ENCODE measurements at regions not wholly inside any gene's neighbourhood (a gene's known extent, or its start where the extent isn't known, plus 50 kb on each side); places are given as distances from the start of the nearest gene placed in this dataset.

DNA sequence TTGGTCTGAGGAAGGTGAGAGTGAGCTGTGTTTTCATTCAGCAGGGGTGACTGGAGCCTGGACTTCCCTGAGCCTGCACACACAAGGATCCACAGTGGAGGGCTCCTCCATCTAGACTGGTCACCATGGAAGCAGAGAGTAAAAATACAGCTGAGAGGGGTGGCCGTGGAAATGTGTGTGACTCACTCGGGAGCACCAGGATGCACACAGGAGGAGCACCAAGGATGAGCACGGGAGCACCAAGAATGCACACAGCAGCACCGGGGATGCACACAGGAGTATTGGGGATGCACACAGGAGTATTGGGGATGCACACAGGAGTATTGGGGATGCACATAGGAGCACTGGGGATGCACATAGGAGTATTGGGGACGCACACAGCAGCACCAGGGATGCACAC is 365.2 kb upstream of the MYT1L start:
- H3K27me3 Mint-ChIP-seq (ENCODE audit: insufficient read depth, unreplicated experiment), result peaks cover 40% of the 10 kb centered on the region
- POLR2A ChIA-PET, result no interaction called here

DNA sequence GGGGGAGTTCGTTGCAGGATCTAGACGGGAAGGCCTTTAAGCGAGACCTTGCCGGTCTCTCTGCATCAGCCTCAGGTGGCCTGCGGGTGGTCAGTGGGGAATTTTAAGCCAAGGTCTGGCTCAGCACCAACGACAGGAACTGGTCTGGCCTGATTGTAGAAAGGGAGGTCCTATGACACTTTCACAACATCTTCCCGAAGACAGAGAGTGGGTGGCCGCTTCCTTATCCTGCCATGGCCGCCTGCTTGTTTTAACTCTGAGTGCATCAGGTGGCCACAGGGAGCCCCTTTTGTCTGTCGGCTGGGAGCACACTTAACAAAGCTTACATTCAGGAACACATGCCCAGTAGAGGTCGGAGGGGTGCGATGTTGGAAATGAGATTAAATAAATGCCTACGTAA is 363.7 kb upstream of the MYT1L start:
- no peak for DNase-seq (ENCODE audit: unreplicated experiment)
- ChIA-PET POLR2A (no interaction called here), CTCF (no interaction called here)
- Mint-ChIP-seq H3K36me3 (ENCODE audit: insufficient read depth, unreplicated experiment) (no peaks in the 10 kb centered on the region), H3K27me3 (ENCODE audit: insufficient read depth, unreplicated experiment) (peaks cover 40% of the 10 kb centered on the region), H3K4me3 (ENCODE audit: unreplicated experiment) (no peak overlapping the region), H3K27ac (ENCODE audit: low read depth, unreplicated experiment) (no peak overlapping the region), H3K9me3 (ENCODE audit: unreplicated experiment) (no peaks in the 10 kb centered on the region), H3K4me1 (ENCODE audit: insufficient read depth, unreplicated experiment) (no peaks in the 10 kb centered on the region)
- TF ChIP-seq, protein P1, sequence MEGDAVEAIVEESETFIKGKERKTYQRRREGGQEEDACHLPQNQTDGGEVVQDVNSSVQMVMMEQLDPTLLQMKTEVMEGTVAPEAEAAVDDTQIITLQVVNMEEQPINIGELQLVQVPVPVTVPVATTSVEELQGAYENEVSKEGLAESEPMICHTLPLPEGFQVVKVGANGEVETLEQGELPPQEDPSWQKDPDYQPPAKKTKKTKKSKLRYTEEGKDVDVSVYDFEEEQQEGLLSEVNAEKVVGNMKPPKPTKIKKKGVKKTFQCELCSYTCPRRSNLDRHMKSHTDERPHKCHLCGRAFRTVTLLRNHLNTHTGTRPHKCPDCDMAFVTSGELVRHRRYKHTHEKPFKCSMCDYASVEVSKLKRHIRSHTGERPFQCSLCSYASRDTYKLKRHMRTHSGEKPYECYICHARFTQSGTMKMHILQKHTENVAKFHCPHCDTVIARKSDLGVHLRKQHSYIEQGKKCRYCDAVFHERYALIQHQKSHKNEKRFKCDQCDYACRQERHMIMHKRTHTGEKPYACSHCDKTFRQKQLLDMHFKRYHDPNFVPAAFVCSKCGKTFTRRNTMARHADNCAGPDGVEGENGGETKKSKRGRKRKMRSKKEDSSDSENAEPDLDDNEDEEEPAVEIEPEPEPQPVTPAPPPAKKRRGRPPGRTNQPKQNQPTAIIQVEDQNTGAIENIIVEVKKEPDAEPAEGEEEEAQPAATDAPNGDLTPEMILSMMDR (IDR thresholded peaks at IDR 0.05; ENCODE audit: unreplicated experiment), result no peak
- intact Hi-C loops (cut with micrococcal nuclease), result no loop called here
- BruUV-seq (replicated peaks), result no TSS peak

More for the DNA sequence above, 365.2 kb upstream of the MYT1L start:
- DNase-seq (ENCODE audit: unreplicated experiment), result no peak
- CTCF ChIA-PET, result no interaction called here
- Mint-ChIP-seq H3K4me3 (ENCODE audit: unreplicated experiment) (no peak overlapping the region), H3K4me1 (ENCODE audit: insufficient read depth, unreplicated experiment) (no peaks in the 10 kb centered on the region), H3K36me3 (ENCODE audit: insufficient read depth, unreplicated experiment) (no peaks in the 10 kb centered on the region), H3K9me3 (ENCODE audit: unreplicated experiment) (no peaks in the 10 kb centered on the region), H3K27ac (ENCODE audit: low read depth, unreplicated experiment) (no peak overlapping the region)
- no TSS peak for BruUV-seq (replicated peaks)
- intact Hi-C loops (cut with micrococcal nuclease), result no loop called here
- TF ChIP-seq, protein P1 (IDR thresholded peaks at IDR 0.05; ENCODE audit: unreplicated experiment), result no peak

GRCh38 chr2:2692599-2693389 is 361.7 kb upstream of the MYT1L start:
- ChIA-PET POLR2A (no interaction called here), CTCF (interaction anchor here (0.6 kb wide), 2 partner anchors 364 to 953 kb away, joined by 3 read pairs; no protein-coding TSS in a partner anchor)
- Mint-ChIP-seq H3K9me3 (ENCODE audit: unreplicated experiment) (peaks cover 8% of the 10 kb centered on the region), H3K4me1 (ENCODE audit: insufficient read depth, unreplicated experiment) (no peaks in the 10 kb centered on the region), H3K36me3 (ENCODE audit: insufficient read depth, unreplicated experiment) (no peaks in the 10 kb centered on the region), H3K27ac (ENCODE audit: low read depth, unreplicated experiment) (no peak overlapping the region), H3K4me3 (ENCODE audit: unreplicated experiment) (no peak overlapping the region), H3K27me3 (ENCODE audit: insufficient read depth, unreplicated experiment) (peaks cover 53% of the 10 kb centered on the region)
- DNase-seq (ENCODE audit: unreplicated experiment), result no peak
- no TSS peak for BruUV-seq (replicated peaks)
- intact Hi-C loops (cut with micrococcal nuclease), result no loop called here
- TF ChIP-seq, protein P1 (IDR thresholded peaks at IDR 0.05; ENCODE audit: unreplicated experiment), result no peak

GRCh38 chr2:2691419-2691818 is 360.3 kb upstream of the MYT1L start:
- Mint-ChIP-seq H3K9me3 (ENCODE audit: unreplicated experiment) (peaks cover 10% of the 10 kb centered on the region), H3K27ac (ENCODE audit: low read depth, unreplicated experiment) (no peak overlapping the region), H3K27me3 (ENCODE audit: insufficient read depth, unreplicated experiment) (peaks cover 42% of the 10 kb centered on the region), H3K4me1 (ENCODE audit: insufficient read depth, unreplicated experiment) (no peaks in the 10 kb centered on the region), H3K4me3 (ENCODE audit: unreplicated experiment) (no peak overlapping the region), H3K36me3 (ENCODE audit: insufficient read depth, unreplicated experiment) (no peaks in the 10 kb centered on the region)
- no peak for DNase-seq (ENCODE audit: unreplicated experiment)
- POLR2A ChIA-PET, result no interaction called here
- BruUV-seq (replicated peaks), result no TSS peak
- CTCF ChIA-PET, result interaction anchor here (0.8 kb wide), 1 partner anchor 8 kb away, joined by 3 read pairs; no protein-coding TSS in a partner anchor
- TF ChIP-seq, protein P1 (IDR thresholded peaks at IDR 0.05; ENCODE audit: unreplicated experiment), result no peak
- intact Hi-C loops (cut with micrococcal nuclease), result no loop called here

Data from MCF 10A (cell line).